ENCODE measurements at regions not wholly inside any gene's neighbourhood (a gene's known extent, or its start where the extent isn't known, plus 50 kb on each side); places are given as distances from the start of the nearest gene placed in this dataset.

DNA sequence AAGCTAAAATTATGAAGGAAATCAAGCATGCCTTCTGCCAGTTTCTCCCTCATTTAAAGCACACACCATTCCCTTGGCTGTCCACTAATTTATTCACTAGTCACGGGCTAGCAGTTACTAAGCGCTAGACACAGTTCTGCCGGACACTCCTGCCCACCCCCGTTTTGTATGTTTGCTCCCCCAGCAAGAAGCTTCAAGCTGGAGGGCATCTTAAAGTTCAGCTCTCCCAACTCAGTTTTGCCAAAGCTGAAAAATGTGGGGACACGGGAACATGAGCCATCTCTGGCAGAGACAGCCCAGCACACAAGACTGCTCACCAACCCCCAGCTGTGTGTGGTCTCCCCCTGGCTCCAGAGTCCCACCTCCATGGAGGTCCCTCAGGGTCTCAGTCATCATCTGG is 263.6 kb downstream of the BRD1 start:
- DNase-seq, result no peak

DNA sequence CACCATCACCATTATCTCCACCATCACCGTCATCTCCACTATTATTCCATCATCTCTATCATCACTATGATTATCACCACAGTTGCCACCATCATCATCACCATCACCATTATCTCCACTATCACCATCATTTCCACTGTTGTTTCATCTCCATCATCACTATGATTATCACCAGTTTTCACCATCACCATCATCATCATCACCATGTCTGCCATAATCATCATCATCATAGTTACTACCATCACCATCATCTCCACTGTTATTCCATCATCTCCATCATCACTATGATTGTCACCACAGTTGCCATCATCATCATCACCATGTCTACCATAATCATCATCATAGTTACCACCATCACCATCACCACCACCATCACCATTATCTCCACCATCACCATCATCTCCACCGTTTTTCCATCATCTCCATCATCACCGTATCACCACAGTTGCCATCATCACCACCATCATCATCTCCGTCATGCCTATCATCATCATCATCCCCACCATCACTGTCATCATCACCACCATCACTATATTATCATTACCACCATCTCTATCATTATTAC is 264.9 kb downstream of the BRD1 start:
- DNase-seq, result no peak

DNA sequence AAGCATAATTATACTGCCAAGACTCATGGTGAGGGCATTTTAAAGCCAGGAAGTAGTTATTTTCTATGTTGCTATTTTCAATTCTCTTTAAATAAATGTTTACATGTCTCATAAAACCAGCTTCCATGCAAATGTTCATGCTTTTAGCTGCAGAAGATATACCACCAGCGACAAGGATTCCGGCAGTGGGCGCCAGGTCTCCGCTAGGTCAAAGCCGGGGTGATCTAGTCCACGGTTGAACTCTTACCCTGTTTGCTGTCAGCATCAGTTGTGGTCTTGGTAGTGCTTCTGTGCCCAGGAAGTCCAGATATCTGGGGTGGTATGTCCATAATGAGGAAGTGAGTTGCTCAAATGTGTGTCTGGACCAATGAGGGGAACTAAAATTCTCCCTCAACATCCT is 265.7 kb downstream of the BRD1 start:
- no peak for DNase-seq

DNA sequence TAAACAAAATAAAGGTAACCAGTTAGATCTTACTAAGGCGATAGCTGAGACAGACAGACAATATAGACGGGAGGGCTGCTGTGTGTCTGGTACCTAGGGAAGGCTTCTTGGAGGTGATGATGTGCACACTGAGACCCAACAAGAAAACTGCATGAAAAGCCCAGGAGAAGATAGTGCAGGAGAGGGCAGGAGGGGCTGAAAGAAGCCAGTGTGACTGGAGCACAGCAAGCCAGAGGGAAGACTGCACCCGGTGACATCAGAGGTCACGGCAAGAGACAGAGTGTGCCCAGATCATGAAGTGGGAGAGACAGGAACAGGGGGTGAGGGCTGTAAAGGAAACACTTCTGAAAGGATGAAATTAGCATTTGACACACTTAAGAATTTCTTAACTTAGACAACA is 266.3 kb downstream of the BRD1 start:
- no peak for DNase-seq

DNA sequence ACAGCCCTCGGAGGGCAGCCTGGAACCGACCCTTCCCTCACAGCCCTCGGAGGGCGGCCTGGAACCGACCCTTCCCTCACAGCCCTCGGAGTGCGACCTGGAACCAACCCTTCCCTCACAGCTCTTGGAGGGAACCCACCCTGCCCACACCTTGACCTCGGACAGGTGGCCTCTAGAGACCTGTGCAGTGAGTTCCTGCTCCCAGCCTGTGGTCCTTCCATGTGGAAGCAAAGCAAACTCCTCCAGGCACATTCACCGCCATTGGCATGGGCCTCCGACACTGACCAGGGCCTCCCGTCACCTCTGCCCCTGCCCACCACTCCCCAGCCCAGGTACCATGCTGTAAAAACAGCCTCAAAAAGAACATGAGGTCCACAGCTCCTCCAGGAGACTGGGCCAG is 272.1 kb downstream of the BRD1 start:
- DNase-seq, result no peak

DNA sequence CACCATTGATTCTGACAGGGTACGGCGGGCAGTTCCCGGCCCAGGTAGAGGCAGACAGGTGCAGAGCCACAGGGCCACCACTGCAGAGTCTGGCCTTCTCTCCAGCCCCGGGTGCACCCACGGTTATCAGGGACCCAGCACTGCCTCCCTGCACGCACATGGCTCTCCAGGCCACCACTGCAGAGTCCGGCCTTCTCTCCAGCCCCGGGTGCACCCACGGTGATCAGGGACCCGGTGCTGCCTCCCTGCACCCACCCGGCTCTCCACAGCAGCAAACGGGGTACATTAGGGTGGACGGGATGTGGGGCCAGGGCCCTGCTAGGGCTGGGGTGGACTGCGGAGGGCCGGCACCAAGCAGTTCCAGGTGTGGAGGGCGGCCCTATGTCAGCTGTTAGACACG is 272.9 kb downstream of the BRD1 start:
- no peak for DNase-seq

DNA sequence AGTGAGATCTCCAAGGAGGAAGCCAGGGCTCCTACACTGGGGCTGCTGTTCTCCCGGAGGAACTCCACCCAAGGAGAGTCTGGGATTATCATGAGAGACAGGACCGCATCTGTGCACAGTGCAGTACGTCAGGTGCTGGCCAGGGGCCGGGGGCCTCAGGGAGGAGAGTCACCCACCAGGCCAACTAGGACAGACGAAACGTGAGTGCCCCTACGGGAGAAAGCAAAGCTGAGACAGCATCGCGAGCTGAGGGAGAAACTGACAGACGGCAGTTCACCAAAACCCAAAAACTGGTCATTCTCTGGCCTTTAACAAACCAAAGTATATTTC is 273.4 kb downstream of the BRD1 start:
- DNase-seq, result no peak

DNA sequence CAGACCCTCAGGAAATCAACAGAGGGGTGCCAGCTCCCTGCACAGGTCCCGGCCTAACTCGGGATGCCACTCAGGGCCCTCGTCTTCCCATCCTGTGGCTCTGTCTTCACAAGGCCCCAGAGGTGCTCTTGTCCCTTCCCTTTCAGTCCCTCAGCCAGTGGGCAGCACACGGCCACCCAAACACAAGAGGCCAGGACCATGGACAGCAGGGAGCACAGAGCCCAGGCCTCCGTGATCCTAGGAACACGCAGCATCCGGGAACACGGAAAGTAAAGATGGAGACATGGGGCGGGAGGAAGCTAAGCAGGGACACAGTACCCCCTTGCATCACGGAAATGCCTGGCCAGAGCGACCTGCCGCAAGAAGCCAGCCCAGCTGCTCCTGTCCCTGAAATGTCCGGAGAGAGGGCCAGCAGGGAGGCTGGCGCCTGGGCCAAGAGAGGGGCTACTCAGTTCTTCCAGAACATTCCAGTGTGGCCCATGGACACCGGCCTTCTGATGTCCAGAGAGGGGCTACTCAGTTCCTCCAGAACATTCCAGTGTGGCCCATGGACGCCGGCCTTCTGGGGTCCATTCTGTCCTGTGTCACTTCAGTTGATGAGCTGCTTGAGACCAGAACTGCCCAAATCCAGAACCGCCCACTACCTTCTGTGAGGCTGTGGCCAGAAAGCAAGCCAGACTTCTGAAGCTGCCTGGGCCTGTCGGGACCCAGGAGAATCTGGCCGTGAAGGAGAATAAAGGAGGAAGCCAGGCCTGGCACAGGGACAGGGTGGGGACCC is 274.0 kb downstream of the BRD1 start:
- DNase-seq, result no peak

DNA sequence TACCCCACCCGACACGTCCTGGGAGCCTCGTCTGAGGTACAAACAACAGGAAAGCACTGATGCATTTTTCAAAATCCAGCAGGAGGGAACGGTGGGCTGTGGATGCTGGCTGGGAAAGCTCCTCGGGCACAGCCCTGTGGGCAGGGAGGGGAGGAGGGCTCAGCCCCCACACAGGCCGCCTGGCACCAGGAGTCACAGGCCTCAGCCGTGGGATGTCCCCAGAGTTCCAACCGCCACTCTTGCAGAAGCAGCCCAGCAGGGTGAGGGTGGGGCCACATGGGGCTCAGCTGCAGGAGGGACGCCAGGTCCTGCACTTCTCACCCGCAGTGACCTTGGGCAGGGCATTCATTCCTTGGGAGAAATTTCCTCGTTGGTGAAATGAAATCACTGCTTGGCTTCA is 274.6 kb downstream of the BRD1 start:
- no peak for DNase-seq

DNA sequence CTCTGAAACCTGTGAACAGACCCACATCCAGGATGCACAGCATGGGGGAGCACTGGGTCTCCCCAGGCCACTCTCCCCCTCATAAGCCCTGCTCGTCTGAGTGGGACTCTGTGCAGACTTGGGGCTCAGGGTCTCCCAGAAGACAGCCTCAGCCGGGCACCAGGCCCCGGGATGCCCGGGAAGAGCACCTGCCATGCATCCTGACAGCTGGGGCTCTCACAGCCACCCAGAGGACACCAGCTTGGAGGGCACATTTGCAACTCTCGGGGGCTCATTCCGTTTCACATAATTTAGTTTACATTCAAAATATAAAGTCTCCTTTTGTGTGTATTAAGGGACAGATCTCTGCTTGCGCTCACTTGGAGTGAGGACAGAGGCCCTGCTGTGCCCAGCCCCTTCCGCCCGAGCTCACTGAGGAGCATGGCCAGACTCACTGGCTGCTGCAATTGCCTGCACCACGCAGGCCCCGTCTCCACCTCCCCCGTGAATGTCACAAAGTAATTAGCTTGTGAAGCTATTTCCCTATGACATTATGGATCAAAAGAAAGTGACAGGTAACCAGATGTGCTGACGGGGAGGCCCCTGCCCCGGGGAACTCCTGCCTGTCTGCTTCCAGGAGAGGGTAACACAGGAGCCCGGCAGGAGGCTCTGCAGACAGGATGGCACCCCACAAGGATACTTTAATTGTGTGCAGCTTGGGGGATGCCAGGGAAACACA is 275.6 kb downstream of the BRD1 start:
- no peak for DNase-seq

DNA sequence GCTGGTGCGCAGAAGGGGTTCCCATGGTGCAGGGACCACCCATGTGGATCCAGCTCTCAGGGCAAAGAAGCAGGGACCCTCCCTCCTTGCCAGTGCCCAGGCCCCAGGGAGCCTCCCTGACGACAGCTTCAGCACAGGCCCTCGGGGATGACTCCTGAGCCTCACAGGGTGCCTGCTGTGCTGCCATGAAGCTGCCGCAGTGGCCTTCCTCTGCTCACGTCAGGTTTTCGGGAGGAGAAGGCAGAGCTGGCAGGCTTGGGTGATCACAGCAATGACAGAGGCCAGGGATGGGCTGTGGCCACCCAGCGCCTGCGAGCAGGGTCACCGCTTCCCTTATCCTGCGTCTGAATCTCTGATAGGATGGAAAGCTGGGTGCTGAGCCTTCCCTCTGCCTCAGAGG is 276.2 kb downstream of the BRD1 start:
- DNase-seq, result no peak

DNA sequence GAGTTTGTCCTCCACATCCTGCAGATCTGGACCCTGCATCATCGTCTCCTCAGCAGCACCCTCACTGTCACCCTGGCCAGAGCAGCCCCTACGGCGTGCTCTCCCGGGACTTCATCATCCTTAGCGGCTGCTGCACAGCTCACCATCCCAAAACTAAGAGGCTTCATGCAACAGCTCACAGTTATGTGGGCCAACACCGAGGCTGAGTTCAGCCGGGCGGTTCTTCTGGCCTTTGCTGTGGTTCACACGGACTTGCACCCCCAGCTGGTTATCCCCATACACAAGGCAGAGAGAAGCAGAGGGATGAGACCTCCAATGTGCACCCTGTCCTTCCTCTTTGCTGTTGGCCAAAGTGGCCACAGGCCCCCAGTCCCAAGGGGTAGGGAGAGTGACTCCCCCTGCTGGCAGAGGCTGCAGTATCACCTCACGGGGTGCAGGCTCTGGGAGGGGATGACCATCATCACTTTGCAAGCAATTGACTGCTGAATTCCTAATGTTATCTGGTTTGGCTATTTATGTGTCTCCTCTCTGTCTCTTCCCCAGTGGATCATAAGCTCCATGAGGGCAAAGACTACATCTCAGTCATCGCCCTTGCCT is 276.8 kb downstream of the BRD1 start:
- DNase-seq, result no peak

DNA sequence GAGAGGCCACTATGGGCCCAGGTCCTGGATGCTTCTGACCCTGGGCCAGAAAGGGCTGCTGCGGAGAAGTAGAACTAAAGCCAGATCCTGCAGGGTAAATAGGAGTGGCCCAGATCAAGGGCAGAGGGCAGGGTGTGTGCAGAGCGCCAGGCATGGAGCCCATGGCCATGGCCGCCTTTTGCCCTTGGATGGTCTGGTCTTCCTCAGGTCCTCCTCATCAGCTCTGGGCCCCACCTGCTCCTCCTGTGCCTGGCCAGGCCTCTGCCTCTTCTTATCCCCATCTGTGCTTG is 277.6 kb downstream of the BRD1 start:
- DNase-seq, result no peak

DNA sequence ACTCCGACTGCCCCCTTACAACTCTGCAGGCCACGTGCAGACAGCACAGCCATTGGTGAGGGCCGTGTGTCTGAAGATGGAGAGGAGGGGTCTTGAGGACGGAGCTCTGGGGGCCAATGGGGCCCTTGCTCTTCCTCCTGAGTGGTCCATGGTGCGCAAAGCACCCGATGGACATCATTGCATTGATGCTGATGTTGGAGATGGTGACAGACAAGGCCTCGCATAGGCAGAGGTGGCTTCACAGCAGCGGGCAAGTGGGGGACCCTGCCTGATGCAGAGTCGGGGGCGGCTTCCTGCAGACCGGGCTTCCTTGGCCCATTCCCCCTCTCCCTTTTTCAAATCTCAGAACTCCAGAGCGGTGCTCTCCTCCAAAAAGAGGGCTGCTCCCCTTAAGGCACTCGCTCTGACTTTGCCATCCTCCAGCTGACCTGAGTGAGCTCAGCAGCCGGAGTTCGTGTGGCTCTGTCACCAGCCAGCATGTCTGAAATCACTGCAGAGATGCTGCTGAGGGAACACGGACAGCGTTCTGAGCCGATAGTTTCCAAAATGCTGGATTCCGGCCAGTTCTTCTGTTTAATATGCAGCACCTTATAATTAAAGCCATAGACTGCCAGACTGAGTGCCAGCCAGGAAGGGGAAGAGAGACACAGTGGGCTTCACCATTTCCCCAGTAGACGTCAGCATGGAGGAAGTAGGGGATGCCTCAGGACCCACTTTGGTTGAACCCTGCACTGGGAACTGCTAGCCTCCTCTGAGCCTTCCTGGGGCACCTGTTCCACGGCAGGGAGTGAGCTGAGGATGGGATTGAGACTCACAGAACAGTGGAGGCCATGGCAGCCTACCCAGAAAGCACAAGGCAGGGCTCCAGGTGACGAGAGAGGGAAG is 278.2 kb downstream of the BRD1 start:
- no peak for DNase-seq

DNA sequence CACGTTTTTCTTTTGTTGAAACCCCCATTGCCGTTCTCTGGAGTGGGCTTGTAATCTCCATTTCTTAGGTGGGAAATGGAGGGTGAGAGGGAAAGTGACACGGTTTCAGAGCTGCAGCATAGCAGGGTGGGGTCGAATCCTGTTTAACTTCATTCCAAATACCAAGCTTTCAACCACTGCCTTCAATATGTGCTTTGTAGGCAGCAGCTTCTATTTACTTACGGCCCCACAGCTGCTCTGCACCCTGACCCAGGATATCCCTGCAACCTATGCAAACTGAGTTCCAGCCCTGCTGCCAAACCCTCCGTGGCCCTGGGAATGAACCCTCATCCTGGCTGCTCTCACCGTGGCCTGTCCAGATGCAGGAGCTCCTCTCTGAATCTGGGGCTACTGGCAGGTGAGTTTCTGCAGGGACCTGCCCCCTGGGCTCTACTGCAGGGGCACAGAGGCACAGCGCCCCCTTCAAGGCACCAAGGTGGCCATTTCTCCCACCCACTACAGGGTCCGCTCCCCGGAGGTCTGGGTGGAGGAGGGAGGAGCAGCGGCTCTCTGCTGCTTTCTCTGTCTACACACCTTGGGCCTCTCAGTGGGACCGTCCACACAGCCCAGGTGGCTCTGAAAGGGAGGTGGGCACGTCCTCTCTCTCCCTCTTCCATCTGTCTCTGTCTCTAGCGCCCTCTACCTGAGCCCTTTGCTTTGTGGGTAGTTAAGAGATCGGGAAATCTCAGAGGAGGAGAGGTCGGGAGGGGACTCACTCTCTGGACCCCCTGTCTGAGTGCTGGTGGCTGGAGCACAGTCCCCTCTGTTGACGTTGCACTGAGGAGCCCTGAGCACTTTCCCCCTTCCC is 279.1 kb downstream of the BRD1 start:
- DNase-seq, result no peak

DNA sequence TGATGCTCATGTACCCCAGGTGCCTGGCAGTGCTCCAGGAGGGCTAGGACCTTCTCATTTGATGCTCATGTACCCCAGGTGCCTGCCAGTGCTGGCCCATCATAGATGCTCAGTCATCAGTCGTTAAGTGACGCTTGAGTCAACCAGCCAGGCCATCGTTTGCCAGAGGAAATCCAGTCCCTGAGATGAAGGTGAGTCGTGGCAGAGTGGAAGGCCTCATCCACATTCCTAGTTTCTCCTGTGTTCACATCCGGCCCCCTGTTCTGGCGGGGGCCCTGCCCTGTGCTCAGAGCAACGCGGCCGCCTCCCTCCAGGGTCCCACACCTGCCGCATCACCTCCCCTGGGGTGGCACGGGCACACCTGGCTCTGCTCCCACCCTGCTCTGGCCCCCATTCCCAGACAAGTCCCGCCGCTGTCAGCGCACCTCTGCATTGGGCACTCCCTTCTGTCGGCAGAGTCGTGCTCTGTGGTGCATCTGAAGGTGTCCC is 279.9 kb downstream of the BRD1 start:
- DNase-seq, result no peak

DNA sequence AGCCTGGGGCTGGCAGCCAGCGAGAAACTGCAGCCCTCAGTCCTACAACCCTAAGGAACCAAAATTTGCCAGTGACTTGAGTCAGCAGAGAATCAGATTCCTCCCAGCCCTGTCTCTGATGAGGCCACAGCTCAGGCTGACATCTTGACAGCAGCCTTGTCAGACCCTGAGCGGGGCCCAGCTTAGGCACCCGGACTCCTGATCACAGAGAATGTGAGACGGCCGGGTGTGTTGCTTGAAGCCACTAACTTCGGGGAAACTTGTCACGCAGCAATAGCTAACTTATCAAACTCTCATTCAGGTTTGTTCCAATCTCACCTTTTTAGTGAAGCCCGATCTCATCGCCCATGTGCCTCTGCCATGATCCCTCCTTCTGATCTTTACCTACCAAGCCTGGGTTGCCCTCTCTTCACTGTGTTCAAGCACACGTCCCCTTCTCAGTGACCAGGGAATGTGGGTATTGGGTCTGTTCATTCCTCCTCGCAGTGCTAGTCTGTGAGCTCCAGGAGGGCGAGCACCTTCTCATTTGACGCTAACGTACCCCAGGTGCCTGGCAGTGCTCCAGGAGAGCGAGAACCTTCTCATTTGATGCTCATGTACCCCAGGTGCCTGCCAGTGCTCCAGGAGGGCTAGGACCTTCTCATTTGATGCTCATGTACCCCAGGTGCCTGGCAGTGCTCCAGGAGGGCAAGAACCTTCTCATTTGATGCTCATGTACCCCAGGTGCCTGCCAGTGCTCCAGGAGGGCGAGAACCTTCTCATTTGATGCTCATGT is 280.7 kb downstream of the BRD1 start:
- DNase-seq, result no peak

DNA sequence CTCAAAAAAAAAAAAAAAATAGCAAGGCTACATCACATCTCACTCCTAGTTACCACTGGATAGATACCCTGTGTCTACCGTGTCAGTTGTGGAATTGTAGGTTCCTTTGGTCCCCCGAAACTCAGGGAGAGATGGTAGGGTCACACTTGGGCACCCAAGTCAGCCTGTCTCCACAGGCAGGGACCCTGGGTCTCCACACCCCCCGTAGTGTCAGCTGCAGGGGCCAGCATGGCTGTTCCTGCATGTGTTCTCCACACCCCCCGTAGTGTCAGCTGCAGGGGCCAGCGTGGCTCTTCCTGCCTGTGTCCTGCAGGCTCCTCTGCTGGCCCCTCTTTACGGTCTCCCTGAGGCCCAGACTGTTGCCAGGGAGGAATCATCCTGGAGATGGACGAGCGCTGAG is 282.1 kb downstream of the BRD1 start:
- no peak for DNase-seq

DNA sequence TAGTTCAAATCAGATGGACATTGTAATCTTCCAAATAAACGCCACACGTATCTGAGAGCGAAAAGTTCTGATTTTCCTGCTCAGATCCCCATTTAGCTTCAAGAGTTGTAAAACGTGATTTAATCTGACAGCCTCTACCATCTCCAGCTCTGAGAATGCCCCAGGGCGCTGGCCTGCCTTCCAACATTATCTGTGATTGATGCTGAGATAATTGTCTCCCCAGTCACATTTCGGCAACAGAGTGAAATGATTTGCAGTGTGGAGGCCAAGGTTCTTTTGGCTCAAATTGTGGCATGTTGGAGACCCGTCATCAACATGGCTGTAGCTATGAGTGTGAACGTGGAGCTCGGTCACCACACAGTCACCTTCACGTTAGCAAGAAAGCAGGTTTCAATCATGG is 283.4 kb downstream of the BRD1 start:
- no peak for DNase-seq

DNA sequence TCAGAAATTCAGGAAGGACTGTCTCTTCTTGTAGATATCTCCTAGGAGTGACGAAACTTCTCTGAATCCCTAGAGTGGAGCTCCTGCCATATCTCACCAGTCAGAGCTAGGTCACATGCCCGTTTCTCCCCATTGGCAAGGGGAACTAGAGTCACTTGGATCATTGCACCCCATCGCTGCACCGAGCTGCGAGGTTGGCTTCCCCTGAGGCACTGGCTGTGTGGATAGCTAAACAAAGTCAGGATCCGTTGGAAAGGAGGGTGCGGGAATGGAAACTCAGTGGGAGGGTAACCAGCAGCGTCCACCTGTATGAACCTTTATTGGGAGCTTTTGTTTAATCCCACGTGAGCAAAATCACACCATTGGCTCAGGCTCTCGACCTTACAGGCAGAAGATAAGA is 283.8 kb downstream of the BRD1 start:
- DNase-seq, result no peak

DNA sequence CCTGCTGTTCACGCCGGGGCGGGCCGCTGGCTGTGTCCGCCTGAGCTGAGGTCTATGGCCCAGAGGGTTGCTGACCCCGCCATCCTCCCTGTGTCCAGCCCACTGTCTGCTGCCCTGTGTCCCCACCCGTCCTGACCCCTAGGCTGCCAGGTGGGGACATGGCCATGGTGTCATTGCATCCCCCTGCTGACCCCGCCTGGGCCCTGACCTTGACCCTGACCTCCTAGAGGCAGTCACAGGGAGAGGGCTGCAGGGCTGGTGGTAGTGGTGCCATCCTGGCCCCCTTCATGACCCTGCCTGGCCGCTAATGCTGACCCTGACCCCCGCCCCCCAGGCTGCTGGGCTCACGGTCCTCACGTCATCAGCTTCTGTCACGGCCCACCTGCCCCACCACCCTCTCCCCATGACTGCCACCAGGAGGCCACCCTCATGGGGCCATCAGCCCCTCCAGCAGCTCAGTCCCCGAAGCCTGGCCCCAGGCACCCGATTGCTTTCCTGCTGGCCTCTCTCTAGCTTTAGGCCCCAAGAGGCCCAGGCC is 285.9 kb downstream of the BRD1 start:
- no peak for DNase-seq
